ENCODE measurements at regions not wholly inside any gene's neighbourhood (a gene's known extent, or its start where the extent isn't known, plus 50 kb on each side); places are given as distances from the start of the nearest gene placed in this dataset.

DNA sequence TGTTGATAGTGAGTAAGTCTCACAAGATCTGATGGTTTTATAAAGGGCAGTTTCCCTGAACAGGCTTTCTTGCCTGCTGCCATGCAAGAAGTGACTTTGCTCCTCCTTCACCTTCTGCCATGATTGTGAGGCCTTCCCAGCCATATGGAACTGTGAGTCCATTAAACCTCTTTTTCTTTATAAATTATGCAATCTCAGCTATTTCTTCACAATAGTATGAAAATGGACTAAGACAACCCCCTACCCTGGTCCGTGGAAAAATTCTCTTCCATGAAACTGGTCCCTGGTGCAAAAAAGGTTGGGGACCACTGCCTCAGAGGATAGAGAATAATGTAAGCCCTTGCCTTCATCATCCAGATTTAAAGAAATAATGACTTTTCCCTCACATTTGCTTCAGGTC lies 861.3 kb downstream of the QKI start:
- Mint-ChIP-seq H3K27ac (ENCODE audit: unreplicated experiment) (no peak overlapping the region), H3K36me3 (ENCODE audit: unreplicated experiment) (no peaks in the 10 kb centered on the region), H3K9me3 (ENCODE audit: unreplicated experiment) (peaks cover 14% of the 10 kb centered on the region), H3K4me3 (ENCODE audit: unreplicated experiment) (no peak overlapping the region), H3K27me3 (ENCODE audit: unreplicated experiment) (no peaks in the 10 kb centered on the region), H3K4me1 (ENCODE audit: unreplicated experiment) (no peaks in the 10 kb centered on the region)
- DNase-seq (ENCODE audit: extremely low spot score, unreplicated experiment) = no peak
- TF ChIP-seq, protein P1, sequence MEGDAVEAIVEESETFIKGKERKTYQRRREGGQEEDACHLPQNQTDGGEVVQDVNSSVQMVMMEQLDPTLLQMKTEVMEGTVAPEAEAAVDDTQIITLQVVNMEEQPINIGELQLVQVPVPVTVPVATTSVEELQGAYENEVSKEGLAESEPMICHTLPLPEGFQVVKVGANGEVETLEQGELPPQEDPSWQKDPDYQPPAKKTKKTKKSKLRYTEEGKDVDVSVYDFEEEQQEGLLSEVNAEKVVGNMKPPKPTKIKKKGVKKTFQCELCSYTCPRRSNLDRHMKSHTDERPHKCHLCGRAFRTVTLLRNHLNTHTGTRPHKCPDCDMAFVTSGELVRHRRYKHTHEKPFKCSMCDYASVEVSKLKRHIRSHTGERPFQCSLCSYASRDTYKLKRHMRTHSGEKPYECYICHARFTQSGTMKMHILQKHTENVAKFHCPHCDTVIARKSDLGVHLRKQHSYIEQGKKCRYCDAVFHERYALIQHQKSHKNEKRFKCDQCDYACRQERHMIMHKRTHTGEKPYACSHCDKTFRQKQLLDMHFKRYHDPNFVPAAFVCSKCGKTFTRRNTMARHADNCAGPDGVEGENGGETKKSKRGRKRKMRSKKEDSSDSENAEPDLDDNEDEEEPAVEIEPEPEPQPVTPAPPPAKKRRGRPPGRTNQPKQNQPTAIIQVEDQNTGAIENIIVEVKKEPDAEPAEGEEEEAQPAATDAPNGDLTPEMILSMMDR (IDR thresholded peaks at IDR 0.05) = no peak

DNA sequence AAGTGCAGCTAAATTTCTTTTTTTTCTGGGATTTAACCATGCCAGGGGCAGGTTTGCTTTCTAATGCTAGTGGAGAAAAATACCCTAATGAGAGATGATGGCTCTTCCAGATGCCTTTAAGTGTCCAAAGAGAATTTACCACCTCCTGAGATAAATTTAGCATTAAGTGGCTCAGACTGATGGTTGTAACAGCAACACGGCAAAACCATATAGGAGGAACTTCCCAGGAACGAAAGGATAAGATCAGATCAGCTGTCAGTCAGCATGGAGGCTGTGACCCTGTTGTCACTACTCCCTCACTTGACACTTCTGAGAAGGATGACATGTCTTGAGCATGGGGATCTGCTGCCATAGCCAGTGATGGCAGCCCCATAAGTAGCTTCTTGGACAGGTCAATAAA lies 860.0 kb downstream of the QKI start:
- Mint-ChIP-seq H3K4me3 (ENCODE audit: unreplicated experiment) (no peak overlapping the region), H3K9me3 (ENCODE audit: unreplicated experiment) (peaks cover 20% of the 10 kb centered on the region), H3K4me1 (ENCODE audit: unreplicated experiment) (no peaks in the 10 kb centered on the region), H3K27me3 (ENCODE audit: unreplicated experiment) (no peaks in the 10 kb centered on the region), H3K27ac (ENCODE audit: unreplicated experiment) (no peak overlapping the region), H3K36me3 (ENCODE audit: unreplicated experiment) (no peaks in the 10 kb centered on the region)
- TF ChIP-seq, protein P1 (IDR thresholded peaks at IDR 0.05) = no peak
- no peak for DNase-seq (ENCODE audit: extremely low spot score, unreplicated experiment)

DNA sequence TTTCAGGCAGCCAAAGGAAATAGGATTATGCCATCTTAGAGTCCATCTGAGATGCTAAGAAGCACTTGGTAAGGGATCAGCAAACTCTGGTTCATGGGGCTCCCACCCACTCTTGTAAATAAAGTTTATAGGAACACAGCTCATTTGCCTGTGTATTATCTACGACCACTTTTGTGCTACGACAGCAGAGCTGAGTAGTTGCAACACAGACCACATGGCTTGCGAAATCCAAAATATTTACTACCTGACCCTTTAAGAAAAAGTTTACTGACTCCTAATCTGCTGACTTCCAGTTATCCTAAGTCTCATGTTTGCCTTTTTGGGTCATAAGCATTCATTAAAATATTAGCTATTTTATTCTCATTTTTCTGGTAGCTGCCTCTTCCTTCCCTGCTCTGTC lies 859.0 kb downstream of the QKI start:
- DNase-seq (ENCODE audit: extremely low spot score, unreplicated experiment) = no peak
- TF ChIP-seq, protein P1 (IDR thresholded peaks at IDR 0.05) = no peak

DNA sequence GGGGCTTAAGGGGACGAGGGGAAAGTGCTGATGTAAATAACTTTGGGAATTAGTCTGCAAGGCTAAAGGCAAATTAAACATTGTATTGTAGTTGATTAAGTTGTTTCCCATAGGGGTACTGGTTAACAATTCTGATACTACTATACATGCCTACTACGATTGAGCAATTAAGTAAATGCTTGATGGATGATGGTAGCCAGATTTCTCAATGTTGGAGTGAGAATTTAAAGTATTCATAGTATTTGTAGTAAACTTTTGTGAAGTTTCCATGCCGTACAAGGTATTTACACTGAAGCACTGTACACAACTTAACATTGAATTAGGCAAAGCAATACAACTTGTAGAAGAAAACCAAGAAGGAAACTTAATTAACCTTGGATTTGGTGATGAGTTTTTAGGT lies 852.3 kb downstream of the QKI start:
- TF ChIP-seq, protein P1 (IDR thresholded peaks at IDR 0.05) = no peak
- no peak for DNase-seq (ENCODE audit: extremely low spot score, unreplicated experiment)
- H3K4me3 Mint-ChIP-seq (ENCODE audit: unreplicated experiment) = no peak overlapping the region
- H3K9me3 Mint-ChIP-seq (ENCODE audit: unreplicated experiment) = peaks cover 21% of the 10 kb centered on the region
- no peaks in the 10 kb centered on the region for H3K36me3 Mint-ChIP-seq (ENCODE audit: unreplicated experiment)
- H3K27ac Mint-ChIP-seq (ENCODE audit: unreplicated experiment) = no peak overlapping the region
- H3K4me1 Mint-ChIP-seq (ENCODE audit: unreplicated experiment) = no peaks in the 10 kb centered on the region
- no peaks in the 10 kb centered on the region for H3K27me3 Mint-ChIP-seq (ENCODE audit: unreplicated experiment)

More for the DNA sequence above, 859.0 kb downstream of the QKI start:
- Mint-ChIP-seq H3K4me3 (ENCODE audit: unreplicated experiment) (no peak overlapping the region), H3K4me1 (ENCODE audit: unreplicated experiment) (no peaks in the 10 kb centered on the region), H3K27ac (ENCODE audit: unreplicated experiment) (no peak overlapping the region), H3K36me3 (ENCODE audit: unreplicated experiment) (no peaks in the 10 kb centered on the region), H3K27me3 (ENCODE audit: unreplicated experiment) (no peaks in the 10 kb centered on the region), H3K9me3 (ENCODE audit: unreplicated experiment) (peaks cover 27% of the 10 kb centered on the region)

DNA sequence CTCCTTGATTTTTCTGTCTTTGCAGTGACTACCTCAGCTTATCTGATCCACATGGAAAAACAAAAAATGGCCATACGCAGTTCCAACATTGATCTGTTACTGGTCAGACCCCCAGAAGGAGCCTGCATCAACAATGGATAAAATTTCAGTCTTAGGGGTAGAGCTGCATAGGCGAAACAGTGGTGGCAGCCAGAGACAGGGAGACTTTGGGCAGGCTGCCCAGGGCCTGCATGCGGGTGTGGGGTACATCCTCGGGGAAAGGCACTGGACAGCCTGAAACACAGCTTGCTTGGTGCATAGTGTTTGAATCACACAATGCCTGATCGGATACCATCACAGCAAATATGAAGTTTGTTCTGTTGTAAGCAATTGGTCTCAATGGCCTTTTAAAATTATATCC lies 847.8 kb downstream of the QKI start:
- peaks cover 16% of the 10 kb centered on the region for H3K9me3 Mint-ChIP-seq (ENCODE audit: unreplicated experiment)
- TF ChIP-seq, protein P1 (IDR thresholded peaks at IDR 0.05) = no peak
- no peaks in the 10 kb centered on the region for H3K4me1 Mint-ChIP-seq (ENCODE audit: unreplicated experiment)
- no peaks in the 10 kb centered on the region for H3K27me3 Mint-ChIP-seq (ENCODE audit: unreplicated experiment)
- no peaks in the 10 kb centered on the region for H3K36me3 Mint-ChIP-seq (ENCODE audit: unreplicated experiment)
- H3K4me3 Mint-ChIP-seq (ENCODE audit: unreplicated experiment) = no peak overlapping the region
- no peak overlapping the region for H3K27ac Mint-ChIP-seq (ENCODE audit: unreplicated experiment)
- DNase-seq (ENCODE audit: extremely low spot score, unreplicated experiment) = no peak
